DMS153 treated with DMSO at 0.1 percent for 48 hours (cell line): ENCODE measurements at regions not wholly inside any gene's neighbourhood (a gene's known extent, or its start where the extent isn't known, plus 50 kb on each side); places are given as distances from the start of the nearest gene placed in this dataset.

Source experiments
- DNase-seq: peaks from one replicate; lab custom pipeline; 2025; ENCODE audit not compliant: unreplicated experiment; lab: John Stamatoyannopoulos, UW

DNA sequence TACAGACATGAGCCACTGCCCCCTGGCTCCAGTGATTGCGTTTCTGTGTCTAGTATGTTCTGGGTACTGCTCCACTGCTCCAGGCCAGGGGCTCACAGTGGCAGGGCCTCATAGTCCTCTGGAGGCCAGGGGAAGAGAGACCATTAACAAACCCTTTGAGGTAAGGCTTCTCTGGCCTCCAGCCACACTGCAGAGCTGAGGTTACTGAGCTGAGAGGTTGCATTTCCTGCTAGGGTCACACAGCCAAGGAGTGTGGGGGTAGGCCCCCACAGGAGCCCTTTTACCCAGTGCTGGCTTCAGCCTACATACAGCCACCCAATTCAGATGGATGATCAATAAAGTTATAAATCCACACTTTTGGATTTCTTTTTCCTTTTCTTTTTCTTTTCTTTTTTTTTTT lies 50.4 kb upstream of the DLX4 start:
- no peak for DNase-seq
